GM12892 (cell line): ENCODE measurements at regions not wholly inside any gene's neighbourhood (a gene's known extent, or its start where the extent isn't known, plus 50 kb on each side); places are given as distances from the start of the nearest gene placed in this dataset.
"Not testable (repeated sequence)": the region's sequence is repeated elsewhere in the genome, so short reads cannot be mapped to it uniquely, and the experiment has no call there.

Experiments used
- DNase-seq: peaks from one replicate; pipeline ENCODE4 v3.0.0; 2011; ENCODE audit not compliant: insufficient read length
- FAIRE-seq: peaks from 2 replicates; lab custom pipeline; 2011; peaks lifted over from hg19 to GRCh38; lab: Jason Lieb, UNC
- POLR2A ChIP-seq: IDR thresholded peaks from 2 replicates; pipeline ENCODE4 v1.6.1; 2011; ENCODE audit warnings: low read depth, low read length, control low read depth
- POLR2AphosphoS5 ChIP-seq: IDR thresholded peaks from 2 replicates; pipeline ENCODE4 v1.6.1; 2011; ENCODE audit warnings: low read depth, low read length, control low read depth
- TAF1 ChIP-seq: IDR thresholded peaks from 2 replicates; pipeline ENCODE4 v1.6.1; 2011; ENCODE audit warnings: low read depth, mild to moderate bottlenecking, control low read depth, low read length, borderline replicate concordance

GRCh38 chr11:91585035-91585801 lies 639.4 kb upstream of the FAT3 start:
- TF ChIP-seq TAF1 (no peak), POLR2AphosphoS5 (no peak), POLR2A (no peak)
- FAIRE-seq (no peak), DNase-seq (no peak)

GRCh38 chr11:91563176-91563575 lies 661.4 kb upstream of the FAT3 start:
- DNase-seq (no peak), FAIRE-seq (no peak)
- TF ChIP-seq POLR2A, result no peak
- TF ChIP-seq POLR2AphosphoS5, result no peak
- no peak for TF ChIP-seq TAF1

GRCh38 chr11:91560434-91560833 lies 664.2 kb upstream of the FAT3 start:
- TF ChIP-seq POLR2A (no peak), POLR2AphosphoS5 (no peak), TAF1 (no peak)
- FAIRE-seq, result no peak

GRCh38 chr11:91538065-91538464 lies 686.6 kb upstream of the FAT3 start:
- TF ChIP-seq POLR2AphosphoS5 (no peak), POLR2A (no peak), TAF1 (no peak)
- DNase-seq, result no peak
- no peak for FAIRE-seq

More at GRCh38 chr11:91560434-91560833, 664.2 kb upstream of the FAT3 start:
- no peak for DNase-seq

GRCh38 chr11:91536366-91536765 lies 688.3 kb upstream of the FAT3 start:
- FAIRE-seq (no peak), DNase-seq (no peak)
- no peak for TF ChIP-seq TAF1
- no peak for TF ChIP-seq POLR2A
- no peak for TF ChIP-seq POLR2AphosphoS5

GRCh38 chr11:91528965-91529364 lies 695.7 kb upstream of the FAT3 start:
- no peak for TF ChIP-seq POLR2AphosphoS5
- FAIRE-seq (no peak), DNase-seq (no peak)

GRCh38 chr11:91527380-91528030 lies 697.1 kb upstream of the FAT3 start:
- DNase-seq (no peak), FAIRE-seq (no peak)
- TF ChIP-seq TAF1, result no peak
- TF ChIP-seq POLR2A, result no peak
- no peak for TF ChIP-seq POLR2AphosphoS5

GRCh38 chr11:91513734-91514133 lies 710.9 kb upstream of the FAT3 start:
- DNase-seq (no peak), FAIRE-seq (no peak)
- TF ChIP-seq POLR2AphosphoS5 (no peak), POLR2A (no peak), TAF1 (no peak)

- no peak for DNase-seq
- no peak for FAIRE-seq
- TF ChIP-seq TAF1 (no peak), POLR2A (no peak), POLR2AphosphoS5 (no peak)
These were observed 726.8 kb upstream of the FAT3 start for GRCh38 chr11:91497847-91498246.

GRCh38 chr11:91495837-91496236 lies 728.8 kb upstream of the FAT3 start:
- no peak for TF ChIP-seq POLR2A
- no peak for TF ChIP-seq TAF1
- TF ChIP-seq POLR2AphosphoS5, result no peak
- FAIRE-seq (no peak), DNase-seq (no peak)

GRCh38 chr11:91489989-91490388 lies 734.6 kb upstream of the FAT3 start:
- no peak for DNase-seq

GRCh38 chr11:91483956-91484355 lies 740.7 kb upstream of the FAT3 start:
- DNase-seq, FAIRE-seq: not testable (repeated sequence)

More at GRCh38 chr11:91489989-91490388, 734.6 kb upstream of the FAT3 start:
- no peak for FAIRE-seq
- no peak for TF ChIP-seq POLR2AphosphoS5
- no peak for TF ChIP-seq POLR2A
- no peak for TF ChIP-seq TAF1

GRCh38 chr11:91481875-91482274 lies 742.7 kb upstream of the FAT3 start:
- DNase-seq, FAIRE-seq: not testable (repeated sequence)
